Activated B cell treated with CpG ODN at 0.5 μM for 24 hours (primary cell): ENCODE measurements at regions not wholly inside any gene's neighbourhood (a gene's known extent, or its start where the extent isn't known, plus 50 kb on each side); places are given as distances from the start of the nearest gene placed in this dataset.

ENCODE experiments used
- ATAC-seq: fragments of 200-7000 bp; cut with Tn5 transposase; one replicate; pipeline ENCODE4 v1.10.0; 2021; ENCODE audit warnings: low read depth, mild to moderate bottlenecking, moderate library complexity
- CTCF ChIA-PET: fragments of 350-600 bp; sonication (Branson Sonifier 250); formaldehyde crosslinking; loops from one replicate; lab custom pipeline; 2021; ENCODE audit warnings: antibody characterized with exemption; lab: Charles Lee
- POLR2A ChIA-PET: fragments of 350-600 bp; sonication (Branson Sonifier 250); formaldehyde crosslinking; loops from one replicate; lab custom pipeline; 2021; ENCODE audit warnings: antibody characterized with exemption; lab: Charles Lee
- DNase-seq: peaks from one replicate; pipeline ENCODE4 v3.0.0; 2022
- H3K27ac Mint-ChIP-seq: one replicate; pipeline ENCODE4 v1.8.0; 2020; ENCODE audit warnings: mixed read lengths
- H3K27me3 Mint-ChIP-seq: one replicate; pipeline ENCODE4 v1.8.0; 2021; ENCODE audit warnings: mixed read lengths
- H3K36me3 Mint-ChIP-seq: one replicate; pipeline ENCODE4 v1.8.0; 2021; ENCODE audit warnings: low read depth, mixed read lengths
- H3K4me1 Mint-ChIP-seq: one replicate; pipeline ENCODE4 v1.8.0; 2021; ENCODE audit warnings: mixed read lengths
- H3K4me3 Mint-ChIP-seq: one replicate; pipeline ENCODE4 v1.8.0; 2020; ENCODE audit warnings: mild to moderate bottlenecking, mixed read lengths
- H3K9me3 Mint-ChIP-seq: one replicate; pipeline ENCODE4 v1.8.0; 2020; ENCODE audit warnings: mixed read lengths
- CTCF ChIP-seq: fragments of 200-600 bp; IDR thresholded peaks from one replicate; pipeline ENCODE4 v1.8.0; 2022; ENCODE audit warnings: antibody characterized with exemption, mild to moderate bottlenecking
- intact Hi-C: fragments of 100-400 bp; cut with micrococcal nuclease; formaldehyde crosslinking; loops from one replicate; pipeline ENCODE4 v1.15.1; 2024

DNA sequence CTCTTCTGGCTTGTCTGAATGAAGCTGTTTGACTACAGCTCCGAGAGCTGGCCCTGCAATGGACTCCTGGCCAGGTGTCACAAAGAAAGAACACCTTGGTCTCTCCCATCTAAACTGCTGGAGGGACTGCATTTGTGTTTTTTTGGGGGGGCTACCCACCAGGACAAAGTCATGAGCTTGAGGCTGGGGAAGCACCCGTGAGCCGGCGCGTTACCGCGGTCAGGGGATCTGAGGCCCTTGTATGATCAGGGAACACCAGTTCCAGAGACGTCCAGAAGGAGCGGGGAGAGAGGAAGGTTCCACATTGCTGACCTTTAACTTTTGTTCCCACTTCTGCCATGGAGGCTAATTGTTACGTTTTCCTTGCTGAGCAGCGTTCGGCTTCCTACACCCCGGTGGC is 84.5 kb upstream of the C1orf174 start:
- Mint-ChIP-seq H3K4me3 (no peak overlapping the region), H3K36me3 (no peaks in the 10 kb centered on the region), H3K9me3 (peaks cover 4% of the 10 kb centered on the region), H3K27me3 (peaks cover 5% of the 10 kb centered on the region), H3K27ac (no peak overlapping the region), H3K4me1 (no peaks in the 10 kb centered on the region)
- TF ChIP-seq CTCF, result no peak
- ChIA-PET CTCF (no interaction called here), POLR2A (no interaction called here)
- DNase-seq (no peak), ATAC-seq (no peak)
- intact Hi-C loops, result no loop called here

GRCh38 chr1:3986686-3987218 is 86.7 kb upstream of the C1orf174 start:
- H3K27me3 Mint-ChIP-seq, result peaks cover 5% of the 10 kb centered on the region
- CTCF ChIA-PET, result no interaction called here

GRCh38 chr1:3987669-3988235 is 87.7 kb upstream of the C1orf174 start:
- H3K4me3 Mint-ChIP-seq, result no peak overlapping the region
- no peak overlapping the region for H3K27ac Mint-ChIP-seq
- H3K36me3 Mint-ChIP-seq, result no peaks in the 10 kb centered on the region
- peaks cover under 1% of the 10 kb centered on the region for H3K27me3 Mint-ChIP-seq
- H3K9me3 Mint-ChIP-seq, result peaks cover 10% of the 10 kb centered on the region
- peaks cover 4% of the 10 kb centered on the region for H3K4me1 Mint-ChIP-seq
- intact Hi-C loops, result no loop called here
- no peak for ATAC-seq
- POLR2A ChIA-PET, result no interaction called here
- DNase-seq, result no peak
- no peak for TF ChIP-seq CTCF
- CTCF ChIA-PET, result no interaction called here

More at GRCh38 chr1:3986686-3987218, 86.7 kb upstream of the C1orf174 start:
- Mint-ChIP-seq H3K9me3 (peaks cover 5% of the 10 kb centered on the region), H3K27ac (no peak overlapping the region), H3K4me3 (no peak overlapping the region), H3K4me1 (peaks cover 4% of the 10 kb centered on the region), H3K36me3 (no peaks in the 10 kb centered on the region)
- DNase-seq (no peak), ATAC-seq (no peak)
- POLR2A ChIA-PET, result no interaction called here
- intact Hi-C loops, result no loop called here
- TF ChIP-seq CTCF, result no peak

DNA sequence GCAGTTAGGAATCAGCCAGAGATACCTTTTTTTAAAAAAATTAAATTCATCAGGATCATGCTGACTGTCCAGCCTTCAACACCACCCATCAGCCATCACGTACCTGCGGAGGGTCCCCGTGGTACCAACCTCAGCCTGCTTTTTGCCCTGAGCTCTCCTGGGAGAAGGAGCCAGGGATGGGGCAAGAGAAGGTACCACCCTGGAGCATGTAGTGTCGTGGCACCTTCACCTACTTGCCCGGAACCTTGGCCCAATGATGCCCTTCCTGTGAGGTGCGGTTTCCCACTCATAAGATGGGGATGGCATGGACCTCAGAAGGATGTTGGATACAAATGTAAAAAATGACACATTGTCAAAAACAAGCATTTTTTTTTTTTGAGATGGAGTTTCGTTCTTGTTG is 88.4 kb upstream of the C1orf174 start:
- ChIA-PET CTCF (no interaction called here), POLR2A (no interaction called here)
- Mint-ChIP-seq H3K4me3 (no peak overlapping the region), H3K27me3 (no peaks in the 10 kb centered on the region), H3K4me1 (peaks cover 4% of the 10 kb centered on the region), H3K36me3 (no peaks in the 10 kb centered on the region), H3K9me3 (peaks cover 10% of the 10 kb centered on the region), H3K27ac (no peak overlapping the region)
- DNase-seq, result no peak
- no peak for ATAC-seq
- no peak for TF ChIP-seq CTCF
- intact Hi-C loops, result no loop called here

DNA sequence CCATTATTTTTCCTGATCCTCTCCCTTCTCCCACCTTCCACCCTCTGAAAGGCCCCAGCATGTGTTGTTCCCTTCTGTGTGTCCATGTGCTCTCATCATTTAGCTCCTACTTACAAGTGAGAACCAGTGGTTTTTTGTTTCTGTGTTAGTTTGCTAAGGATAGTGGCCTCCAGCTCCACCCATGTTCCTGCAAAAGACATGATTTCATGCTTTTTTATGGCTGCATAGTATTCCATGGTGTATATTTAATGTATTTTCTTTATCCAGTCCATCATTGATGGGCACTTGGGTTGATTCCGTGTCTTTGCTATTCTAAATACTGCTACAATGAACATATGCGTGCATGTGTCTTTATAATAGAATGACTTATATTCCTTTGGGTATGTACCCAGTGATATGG is 89.4 kb upstream of the C1orf174 start:
- Mint-ChIP-seq H3K4me3 (no peak overlapping the region), H3K27ac (no peak overlapping the region), H3K36me3 (no peaks in the 10 kb centered on the region), H3K27me3 (no peaks in the 10 kb centered on the region), H3K9me3 (peaks cover 10% of the 10 kb centered on the region), H3K4me1 (peaks cover 4% of the 10 kb centered on the region)
- no peak for TF ChIP-seq CTCF
- intact Hi-C loops, result no loop called here
- ChIA-PET POLR2A (no interaction called here), CTCF (no interaction called here)
- ATAC-seq, result no peak
- no peak for DNase-seq
